ENCODE measurements at regions not wholly inside any gene's neighbourhood (a gene's known extent, or its start where the extent isn't known, plus 50 kb on each side); places are given as distances from the start of the nearest gene placed in this dataset.
A peak's percentile ranks its signal among the peaks of the same experiment; 100 is the strongest.

- TF ChIP-seq CTCF (IDR thresholded peaks at IDR 0.05; ENCODE audit: low read depth, low read length) = no peak
- no peak for DNase-seq (ENCODE audit: extremely low read depth, low read depth)
Observed at GRCh38 chr18:69143084-69143483, 257.6 kb upstream of the DOK6 start.

GRCh38 chr18:69152436-69152835 lies 248.3 kb upstream of the DOK6 start:
- TF ChIP-seq CTCF (IDR thresholded peaks at IDR 0.05; ENCODE audit: low read depth, low read length) = no peak

GRCh38 chr18:69157906-69158305 lies 242.8 kb upstream of the DOK6 start:
- no peak for DNase-seq (ENCODE audit: extremely low read depth, low read depth)
- TF ChIP-seq CTCF (IDR thresholded peaks at IDR 0.05; ENCODE audit: low read depth, low read length) = no peak

More at GRCh38 chr18:69152436-69152835, 248.3 kb upstream of the DOK6 start:
- no peak for DNase-seq (ENCODE audit: extremely low read depth, low read depth)

GRCh38 chr18:69158944-69159343 lies 241.7 kb upstream of the DOK6 start:
- TF ChIP-seq CTCF (IDR thresholded peaks at IDR 0.05; ENCODE audit: low read depth, low read length) = no peak
- DNase-seq (ENCODE audit: extremely low read depth, low read depth) = no peak

GRCh38 chr18:69161383-69162028 lies 239.2 kb upstream of the DOK6 start:
- peak; percentile 2 for DNase-seq (ENCODE audit: extremely low read depth, low read depth)
- no peak for TF ChIP-seq CTCF (IDR thresholded peaks at IDR 0.05; ENCODE audit: low read depth, low read length)

- TF ChIP-seq CTCF (IDR thresholded peaks at IDR 0.05; ENCODE audit: low read depth, low read length) = no peak
Observed at GRCh38 chr18:69162649-69163048, 238.0 kb upstream of the DOK6 start.

GRCh38 chr18:69172046-69172445 lies 228.6 kb upstream of the DOK6 start:
- no peak for TF ChIP-seq CTCF (IDR thresholded peaks at IDR 0.05; ENCODE audit: low read depth, low read length)
- no peak for DNase-seq (ENCODE audit: extremely low read depth, low read depth)

More at GRCh38 chr18:69162649-69163048, 238.0 kb upstream of the DOK6 start:
- no peak for DNase-seq (ENCODE audit: extremely low read depth, low read depth)

Data from AG09319 (cell line).